Stimulated activated naive CD8-positive, alpha-beta T cell treated with anti-CD3 and anti-CD28 coated beads, Interleukin-15, Interleukin-2, amounts not matched to agents 100 ng/mL and 50 ng/mL, for 24 hours (primary cell): ENCODE measurements at regions not wholly inside any gene's neighbourhood (a gene's known extent, or its start where the extent isn't known, plus 50 kb on each side); places are given as distances from the start of the nearest gene placed in this dataset.
A peak's percentile ranks its signal among the peaks of the same experiment; 100 is the strongest.
"Not testable (repeated sequence)": the region's sequence is repeated elsewhere in the genome, so short reads cannot be mapped to it uniquely, and the experiment has no call there.

ENCODE experiments used
- H3K27ac Mint-ChIP-seq: one replicate; pipeline ENCODE4 v1.8.0; 2021; ENCODE audit warnings: mild to moderate bottlenecking, mixed read lengths
- H3K27me3 Mint-ChIP-seq: one replicate; pipeline ENCODE4 v1.8.0; 2021; ENCODE audit warnings: mixed read lengths
- H3K36me3 Mint-ChIP-seq: one replicate; pipeline ENCODE4 v1.8.0; 2021; ENCODE audit warnings: low read depth, mixed read lengths
- H3K4me1 Mint-ChIP-seq: one replicate; pipeline ENCODE4 v1.8.0; 2021; ENCODE audit warnings: low read depth, mixed read lengths
- H3K4me3 Mint-ChIP-seq: one replicate; pipeline ENCODE4 v1.8.0; 2021; ENCODE audit warnings: mild to moderate bottlenecking, mixed read lengths
- H3K9me3 Mint-ChIP-seq: one replicate; pipeline ENCODE4 v1.8.0; 2021; ENCODE audit warnings: mixed read lengths

DNA sequence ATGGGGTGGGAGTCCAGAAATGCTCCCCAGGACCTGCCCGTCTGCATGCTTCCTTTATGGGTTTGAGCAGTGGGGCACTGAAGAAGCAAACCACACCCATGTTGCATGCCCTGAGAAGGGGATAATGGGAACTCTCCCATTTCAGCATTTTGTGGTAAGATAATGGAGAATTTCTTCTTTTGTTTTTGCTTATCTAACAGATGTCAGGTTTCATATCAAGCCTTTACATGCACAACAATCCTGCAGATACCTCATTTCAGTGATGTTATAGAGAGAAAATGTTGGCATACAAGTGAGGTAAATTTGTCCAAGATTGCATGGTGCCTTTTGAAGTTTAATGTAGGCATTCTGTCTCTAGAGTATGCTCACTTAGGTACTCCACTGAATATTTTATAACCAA is 177.0 kb downstream of the ALX1 start:
- Mint-ChIP-seq H3K36me3 (no peaks in the 10 kb centered on the region), H3K27ac (no peak overlapping the region), H3K9me3 (no peaks in the 10 kb centered on the region), H3K4me1 (no peaks in the 10 kb centered on the region), H3K27me3 (peaks cover 3% of the 10 kb centered on the region), H3K4me3 (no peak overlapping the region)

DNA sequence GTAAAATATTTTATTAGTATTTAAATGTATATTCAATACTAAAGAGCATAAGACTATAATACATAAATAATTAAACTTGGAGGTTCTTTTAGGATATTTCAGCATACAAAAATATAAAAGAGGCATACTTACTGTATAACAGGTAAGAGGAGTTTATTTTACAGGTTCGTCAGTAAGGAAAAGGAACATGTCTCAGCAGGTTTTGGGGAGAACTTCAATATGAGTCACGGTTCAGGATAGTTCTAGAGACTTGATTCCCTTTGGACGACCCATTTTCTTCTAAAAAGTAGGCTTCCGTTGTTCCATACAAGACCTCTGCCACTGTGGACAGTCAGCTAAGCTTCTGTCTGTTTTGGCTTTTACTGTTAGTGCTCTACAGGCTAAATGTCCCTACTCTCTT is 181.1 kb downstream of the ALX1 start:
- Mint-ChIP-seq H3K27me3 (peaks cover 3% of the 10 kb centered on the region), H3K4me3 (no peak overlapping the region), H3K4me1 (no peaks in the 10 kb centered on the region), H3K27ac (no peak overlapping the region), H3K9me3 (no peaks in the 10 kb centered on the region), H3K36me3 (no peaks in the 10 kb centered on the region)

- Mint-ChIP-seq H3K36me3 (no peaks in the 10 kb centered on the region), H3K4me3 (no peak overlapping the region), H3K9me3 (no peaks in the 10 kb centered on the region), H3K27me3 (no peaks in the 10 kb centered on the region), H3K27ac (no peak overlapping the region), H3K4me1 (no peaks in the 10 kb centered on the region)
These were observed 182.9 kb downstream of the ALX1 start for GRCh38 chr12:85462888-85463287.

DNA sequence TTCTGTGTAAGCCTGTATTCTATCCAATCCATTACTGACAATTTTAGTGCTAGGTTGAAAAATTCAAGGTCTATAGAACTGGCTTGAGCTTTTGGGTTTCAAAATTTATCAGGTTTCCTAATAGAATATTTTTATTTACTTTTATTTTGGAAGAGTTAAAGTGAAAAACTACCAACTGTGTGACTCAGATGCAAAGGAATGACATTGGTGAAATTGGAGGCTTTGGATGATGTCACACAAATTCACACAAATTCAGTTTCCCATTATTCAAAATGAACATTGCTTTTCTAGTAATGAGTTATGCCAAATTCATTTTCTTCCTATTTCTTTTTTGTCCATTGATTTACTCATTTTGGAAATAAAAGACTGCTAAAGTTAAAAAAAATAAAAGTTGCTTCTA is 186.9 kb downstream of the ALX1 start:
- H3K9me3 Mint-ChIP-seq: no peaks in the 10 kb centered on the region
- no peaks in the 10 kb centered on the region for H3K27me3 Mint-ChIP-seq
- no peak overlapping the region for H3K4me3 Mint-ChIP-seq
- no peaks in the 10 kb centered on the region for H3K36me3 Mint-ChIP-seq
- no peak overlapping the region for H3K27ac Mint-ChIP-seq
- H3K4me1 Mint-ChIP-seq: peaks cover 11% of the 10 kb centered on the region

GRCh38 chr12:85468356-85469157 is 188.5 kb downstream of the ALX1 start:
- H3K4me3 Mint-ChIP-seq: peak overlapping the region; percentile 79
- no peaks in the 10 kb centered on the region for H3K9me3 Mint-ChIP-seq
- H3K36me3 Mint-ChIP-seq: no peaks in the 10 kb centered on the region
- no peak overlapping the region for H3K27ac Mint-ChIP-seq
- H3K4me1 Mint-ChIP-seq: peaks cover 11% of the 10 kb centered on the region
- no peaks in the 10 kb centered on the region for H3K27me3 Mint-ChIP-seq

- H3K4me3 Mint-ChIP-seq: peak overlapping the region; percentile 79
- H3K36me3 Mint-ChIP-seq, H3K27me3 Mint-ChIP-seq, H3K27ac Mint-ChIP-seq, H3K9me3 Mint-ChIP-seq: not testable (repeated sequence)
- peaks cover 11% of the 10 kb centered on the region for H3K4me1 Mint-ChIP-seq
These were observed 189.4 kb downstream of the ALX1 start for GRCh38 chr12:85469158-85470086.

DNA sequence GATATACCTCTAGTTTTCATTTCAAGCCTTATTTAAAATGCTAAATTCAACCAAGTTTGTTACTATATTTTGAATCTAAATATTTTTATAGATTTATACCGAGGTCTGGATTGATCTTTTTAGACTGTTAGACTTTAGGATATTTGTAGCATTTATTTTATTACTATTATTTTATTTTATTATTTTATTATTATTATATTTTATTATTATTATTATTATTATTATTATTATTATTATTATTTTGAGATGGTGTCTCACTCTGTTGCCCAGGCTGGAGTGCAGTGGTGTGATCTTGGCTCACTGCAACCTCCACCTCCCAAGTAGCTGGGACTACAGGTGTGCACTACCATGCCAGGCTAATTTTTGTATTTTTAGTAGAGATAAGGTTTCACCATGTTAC is 195.3 kb downstream of the ALX1 start:
- not testable (repeated sequence) for H3K4me3 Mint-ChIP-seq, H3K4me1 Mint-ChIP-seq, H3K27ac Mint-ChIP-seq, H3K36me3 Mint-ChIP-seq, H3K27me3 Mint-ChIP-seq, H3K9me3 Mint-ChIP-seq

DNA sequence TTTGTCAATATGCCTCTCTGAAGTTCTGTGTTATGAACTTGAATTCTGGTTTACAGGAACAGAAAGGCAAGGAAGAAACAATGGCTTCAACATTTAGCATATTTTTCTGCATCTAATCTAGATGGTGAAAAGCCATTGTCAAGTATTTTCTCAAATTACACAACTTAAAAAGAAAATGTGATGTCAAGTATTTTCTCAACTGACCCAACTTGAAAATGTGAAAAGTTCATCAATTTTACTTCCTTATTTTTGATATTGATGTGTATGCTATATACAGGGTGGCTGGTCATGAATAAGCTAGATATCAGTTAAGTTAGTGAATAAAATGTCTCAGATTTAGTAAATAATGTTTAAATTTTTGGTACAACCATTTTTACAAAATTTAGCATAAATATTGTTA is 196.7 kb downstream of the ALX1 start:
- H3K27me3 Mint-ChIP-seq: no peaks in the 10 kb centered on the region
- H3K4me3 Mint-ChIP-seq: no peak overlapping the region
- no peak overlapping the region for H3K27ac Mint-ChIP-seq
- H3K36me3 Mint-ChIP-seq: no peaks in the 10 kb centered on the region
- no peaks in the 10 kb centered on the region for H3K4me1 Mint-ChIP-seq
- no peaks in the 10 kb centered on the region for H3K9me3 Mint-ChIP-seq

DNA sequence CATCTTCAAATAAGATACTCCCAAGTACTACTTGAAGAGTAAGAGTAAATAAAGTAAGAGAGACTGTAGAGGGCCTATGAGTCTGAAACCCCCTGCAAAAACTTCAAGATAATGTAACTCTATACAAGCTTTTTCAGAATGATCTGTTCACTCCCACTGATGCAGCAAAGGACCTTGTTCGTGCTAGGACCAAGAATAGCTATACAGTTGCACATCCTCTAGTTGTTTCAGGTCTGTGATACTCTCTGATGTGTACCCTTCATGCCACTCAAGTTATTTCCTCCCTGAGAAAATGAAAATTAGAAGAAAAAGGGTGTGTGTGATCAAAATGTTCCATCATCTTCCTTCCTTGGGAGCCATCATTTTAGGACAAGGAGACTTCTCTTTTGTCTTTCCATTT is 204.4 kb downstream of the ALX1 start:
- no peak overlapping the region for H3K27ac Mint-ChIP-seq
- H3K36me3 Mint-ChIP-seq: no peaks in the 10 kb centered on the region
- H3K4me1 Mint-ChIP-seq: no peaks in the 10 kb centered on the region
- H3K4me3 Mint-ChIP-seq: no peak overlapping the region
- H3K9me3 Mint-ChIP-seq: no peaks in the 10 kb centered on the region
- H3K27me3 Mint-ChIP-seq: no peaks in the 10 kb centered on the region

GRCh38 chr12:85489194-85489593 is 209.2 kb downstream of the ALX1 start:
- Mint-ChIP-seq H3K4me3 (no peak overlapping the region), H3K36me3 (no peaks in the 10 kb centered on the region), H3K9me3 (peaks cover 4% of the 10 kb centered on the region), H3K27me3 (no peaks in the 10 kb centered on the region), H3K27ac (no peak overlapping the region), H3K4me1 (no peaks in the 10 kb centered on the region)

GRCh38 chr12:85504164-85504563 is 224.1 kb downstream of the ALX1 start:
- no peaks in the 10 kb centered on the region for H3K36me3 Mint-ChIP-seq
- no peaks in the 10 kb centered on the region for H3K4me1 Mint-ChIP-seq
- H3K27ac Mint-ChIP-seq: no peak overlapping the region
- H3K27me3 Mint-ChIP-seq: no peaks in the 10 kb centered on the region
- no peaks in the 10 kb centered on the region for H3K9me3 Mint-ChIP-seq
- H3K4me3 Mint-ChIP-seq: no peak overlapping the region

- Mint-ChIP-seq H3K4me1 (peaks cover 4% of the 10 kb centered on the region), H3K27me3 (no peaks in the 10 kb centered on the region), H3K9me3 (no peaks in the 10 kb centered on the region), H3K4me3 (no peak overlapping the region), H3K27ac (no peak overlapping the region), H3K36me3 (no peaks in the 10 kb centered on the region)
These were observed 224.6 kb downstream of the ALX1 start for GRCh38 chr12:85504624-85505023.

DNA sequence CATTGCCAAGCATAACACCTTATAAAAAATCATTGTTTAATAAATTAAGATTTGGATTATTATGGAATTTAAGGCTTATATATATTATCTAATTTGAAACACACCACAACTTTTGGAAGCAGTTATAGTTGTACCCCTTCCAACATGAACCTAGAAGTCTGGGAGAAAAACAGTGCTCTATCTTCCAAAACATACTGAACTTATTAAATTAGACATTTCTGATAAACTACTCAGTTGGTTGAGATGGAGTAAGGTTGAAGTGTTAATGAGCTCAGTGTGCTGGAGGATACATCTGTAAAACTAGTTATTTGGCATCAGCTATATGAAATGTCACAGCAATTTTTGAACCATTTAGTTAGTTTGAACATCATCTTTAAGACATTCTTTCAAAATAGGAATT is 227.4 kb downstream of the ALX1 start:
- Mint-ChIP-seq H3K4me3 (no peak overlapping the region), H3K9me3 (no peaks in the 10 kb centered on the region), H3K36me3 (no peaks in the 10 kb centered on the region), H3K27me3 (no peaks in the 10 kb centered on the region), H3K27ac (no peak overlapping the region), H3K4me1 (peaks cover 4% of the 10 kb centered on the region)

GRCh38 chr12:85509081-85509856 is 229.2 kb downstream of the ALX1 start:
- Mint-ChIP-seq H3K27me3 (no peaks in the 10 kb centered on the region), H3K36me3 (no peaks in the 10 kb centered on the region), H3K9me3 (no peaks in the 10 kb centered on the region), H3K4me3 (no peak overlapping the region), H3K27ac (no peak overlapping the region), H3K4me1 (peaks cover 4% of the 10 kb centered on the region)

- Mint-ChIP-seq H3K27ac (no peak overlapping the region), H3K4me3 (no peak overlapping the region), H3K4me1 (peaks cover 4% of the 10 kb centered on the region), H3K27me3 (no peaks in the 10 kb centered on the region), H3K9me3 (no peaks in the 10 kb centered on the region), H3K36me3 (no peaks in the 10 kb centered on the region)
These were observed 229.8 kb downstream of the ALX1 start for GRCh38 chr12:85509857-85510256.
